Fibroblast of skin of left quadriceps (primary cell): ENCODE measurements at regions not wholly inside any gene's neighbourhood (a gene's known extent, or its start where the extent isn't known, plus 50 kb on each side); places are given as distances from the start of the nearest gene placed in this dataset.

Experiments
- DNase-seq, 2 experiments: peaks; one replicate each; pipeline ENCODE4 v3.0.0-alpha.2; 2013; ENCODE audit warnings: low read depth in 2 of 2

DNA sequence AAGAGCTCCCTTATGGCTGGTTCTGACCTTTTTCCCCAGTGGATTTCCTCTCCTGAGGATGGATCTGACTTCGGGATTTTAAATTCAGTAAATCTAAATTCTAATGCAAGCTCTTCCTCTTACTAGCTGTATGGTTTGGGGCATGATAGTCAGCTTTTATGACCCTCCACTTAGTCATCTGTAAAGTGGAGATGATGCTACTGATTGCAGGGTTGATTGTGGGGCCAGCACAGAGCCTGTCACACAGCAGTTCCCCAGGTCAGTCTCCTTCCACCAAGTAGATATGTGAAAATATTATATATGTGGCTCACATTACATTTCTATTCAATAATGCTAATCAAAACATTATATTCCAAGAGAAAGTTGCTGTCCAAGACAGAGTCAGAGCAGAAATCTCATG lies 141.3 kb upstream of the UBE2E1 start:
- DNase-seq = no peak

DNA sequence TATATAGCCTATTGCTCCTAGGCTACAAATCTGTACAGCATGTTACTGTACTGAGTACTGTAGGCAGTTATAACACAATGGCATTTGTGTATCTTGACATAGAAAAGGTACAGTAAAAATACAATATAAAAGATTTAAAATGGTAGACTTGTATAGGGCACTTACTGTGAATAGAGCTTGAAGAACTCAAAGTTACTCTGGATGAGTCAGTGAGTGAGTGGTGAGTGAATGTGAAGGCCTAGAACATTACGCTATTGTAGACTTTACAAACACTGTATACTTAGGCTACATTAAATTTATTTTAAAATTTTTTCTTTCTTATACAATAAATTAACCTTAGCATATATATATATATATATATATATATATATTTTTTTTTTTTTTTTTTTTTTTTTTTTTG lies 140.0 kb upstream of the UBE2E1 start:
- DNase-seq = no peak

DNA sequence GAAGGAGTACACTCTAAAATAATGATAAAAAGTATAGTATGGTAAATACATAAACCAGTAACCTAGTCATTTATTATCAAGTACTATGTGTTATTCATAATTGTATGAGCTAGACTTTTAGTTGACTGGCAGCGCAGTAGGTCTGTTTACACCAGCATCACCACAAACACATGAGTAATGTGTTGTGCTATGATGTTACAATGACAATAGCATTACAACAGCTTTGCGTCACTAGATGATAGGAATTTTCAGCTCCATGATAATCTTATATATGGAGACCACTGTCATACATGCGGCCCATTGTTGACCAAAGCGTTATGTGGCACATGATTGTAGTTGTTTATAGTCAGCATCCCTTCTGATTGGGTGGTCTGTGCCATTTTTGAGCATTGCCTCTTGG lies 138.9 kb upstream of the UBE2E1 start:
- no peak for DNase-seq

DNA sequence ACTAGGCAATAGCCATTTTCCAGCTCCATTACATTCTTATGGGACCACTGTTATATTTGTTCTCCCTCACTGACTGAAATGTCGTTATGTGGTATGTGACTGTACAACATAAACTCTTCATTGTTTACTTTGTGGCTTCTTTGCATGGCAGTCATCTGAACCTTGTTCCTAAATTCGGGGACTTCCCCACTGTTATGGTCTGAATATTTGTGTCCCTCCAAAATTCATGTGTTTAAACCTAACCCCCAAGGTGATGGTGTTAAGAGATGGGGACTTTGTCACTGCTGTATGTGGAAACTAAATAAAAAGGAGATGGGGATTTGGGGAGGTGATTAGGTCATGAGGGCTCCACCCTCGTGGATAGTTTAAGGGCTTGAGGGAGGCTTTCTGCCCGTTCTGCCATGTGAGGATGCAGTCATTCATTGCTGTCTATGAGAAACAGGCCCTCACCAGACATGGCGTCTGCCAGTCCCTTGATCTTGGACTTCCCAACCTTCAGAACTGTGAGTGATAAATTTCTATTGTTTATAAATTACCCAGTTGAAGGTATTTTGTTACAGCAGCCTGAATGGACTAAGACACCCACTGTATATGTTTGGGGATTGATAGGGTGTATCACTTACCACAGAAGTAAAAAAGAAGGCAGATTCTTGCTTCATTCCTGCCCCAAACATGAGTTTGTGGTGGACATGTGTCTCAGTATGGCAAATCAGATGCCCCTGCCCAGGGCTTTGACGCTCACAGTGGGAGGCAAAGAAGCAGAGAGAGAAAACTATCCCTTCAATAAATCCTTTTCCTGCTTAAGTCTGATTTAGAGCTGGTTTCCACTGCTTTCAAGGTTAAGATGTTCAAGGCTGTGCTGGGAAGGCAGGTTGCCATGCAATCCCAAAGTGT lies 138.0 kb upstream of the UBE2E1 start:
- no peak for DNase-seq

DNA sequence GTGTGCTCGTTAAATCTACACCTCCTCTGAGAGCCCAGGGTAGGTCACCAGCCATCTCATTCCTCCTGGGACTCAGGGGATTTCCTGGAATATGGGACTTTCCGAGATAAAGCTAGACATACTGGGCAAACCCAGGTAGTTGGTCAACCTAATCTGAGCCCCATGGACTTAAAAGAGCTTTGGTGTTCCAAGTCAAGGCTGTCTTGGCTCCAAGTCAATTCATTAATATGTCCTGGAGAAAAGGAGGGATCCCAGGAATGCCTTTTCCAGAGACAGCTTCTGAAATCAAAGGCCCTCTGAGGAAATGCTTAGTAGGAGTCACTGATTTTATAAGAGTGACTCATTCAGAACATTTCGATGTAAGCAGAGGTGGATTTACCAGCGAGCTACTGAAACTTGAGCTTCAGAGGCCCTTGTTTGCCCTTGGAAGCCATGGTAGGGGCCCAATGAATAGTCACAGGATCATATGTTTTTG lies 137.3 kb upstream of the UBE2E1 start:
- DNase-seq = peak; percentile 79 to 80

DNA sequence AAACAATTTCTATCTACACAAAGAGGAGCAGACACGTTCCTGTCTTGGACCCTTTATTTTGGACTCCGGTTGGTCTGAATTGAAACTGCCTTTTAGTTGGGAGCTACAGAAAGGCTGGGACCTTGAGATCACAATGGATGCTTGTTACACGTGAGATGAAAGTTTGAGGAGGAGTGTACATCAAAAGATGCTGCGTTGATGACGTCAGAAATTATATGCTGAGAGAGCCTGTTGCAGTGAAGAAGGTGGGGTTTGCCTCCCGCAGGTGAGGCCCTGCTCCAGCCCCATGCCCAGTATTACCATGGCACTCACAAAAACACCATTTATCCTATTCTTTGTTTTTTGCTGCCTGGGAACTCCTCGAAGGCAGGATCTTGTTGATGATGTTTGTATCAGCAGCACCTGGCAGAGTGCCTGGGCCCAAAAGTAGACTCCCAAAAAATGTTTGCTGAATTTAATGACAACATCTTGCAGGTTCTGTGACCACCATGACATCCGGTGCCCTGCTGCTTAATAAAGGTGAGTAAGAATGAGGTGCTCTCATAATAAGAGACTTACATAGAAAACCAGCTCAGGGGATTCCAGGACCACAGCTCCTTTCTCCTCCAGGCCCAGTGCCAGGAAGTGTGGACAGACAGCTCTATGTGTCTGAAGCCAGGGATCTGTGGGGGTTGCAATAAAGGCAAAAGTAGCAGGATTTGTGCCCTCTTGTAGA lies 136.1 kb upstream of the UBE2E1 start:
- no peak for DNase-seq

DNA sequence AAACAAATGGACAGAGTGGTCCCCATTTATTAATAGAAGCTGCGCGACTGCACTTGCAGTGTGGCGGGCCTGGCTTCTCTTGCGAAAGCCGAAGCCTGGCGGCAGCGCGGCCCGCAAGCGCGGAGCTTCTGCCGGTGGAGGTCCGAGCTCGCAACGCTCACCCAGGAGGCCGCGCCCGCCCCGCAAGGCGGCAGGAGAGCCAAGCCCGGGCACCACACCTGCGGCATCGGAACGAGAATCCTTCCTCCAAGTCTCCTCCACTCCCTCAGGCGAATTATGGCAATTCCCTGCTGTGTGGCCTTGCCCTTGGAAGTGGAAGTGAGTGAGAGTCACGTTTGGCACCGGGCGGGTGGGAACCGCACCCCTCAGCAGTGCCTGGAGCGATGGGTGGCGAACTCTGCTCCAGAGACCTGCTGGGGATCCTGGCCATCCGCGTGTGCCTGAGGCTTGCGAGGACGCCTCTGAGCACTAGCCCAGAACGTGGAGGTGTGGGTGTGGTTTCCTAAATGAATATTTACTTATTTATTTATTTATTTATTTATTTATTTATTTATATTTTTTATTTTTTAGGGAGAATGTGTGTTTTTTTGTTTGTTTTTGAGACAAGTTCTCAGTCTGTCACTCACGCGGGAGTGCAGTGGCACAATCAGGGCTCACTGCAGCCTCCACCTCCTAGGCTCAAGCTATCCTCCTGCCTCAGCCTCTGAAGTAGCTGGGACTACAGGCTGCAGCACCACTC lies 133.7 kb upstream of the UBE2E1 start:
- DNase-seq = no peak

DNA sequence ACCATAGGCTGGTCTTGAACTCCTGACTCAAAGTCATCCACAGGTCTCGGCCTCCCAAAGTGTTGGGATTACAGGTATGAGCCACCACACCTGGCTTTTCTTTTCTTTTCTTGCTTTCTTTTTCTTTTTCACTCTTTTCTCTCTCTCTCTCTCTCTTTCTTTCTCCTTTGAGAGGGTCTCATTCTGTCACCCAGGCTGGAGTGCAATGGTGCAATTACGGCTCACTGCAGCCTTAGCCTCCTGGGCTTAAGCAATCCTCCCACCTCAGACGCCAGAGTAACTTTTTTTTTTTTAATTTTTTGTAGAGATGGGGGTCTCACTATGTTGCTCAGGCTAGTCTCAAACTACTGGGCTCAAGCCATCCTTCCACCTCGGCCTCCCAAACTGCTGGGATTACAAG lies 133.1 kb upstream of the UBE2E1 start:
- no peak for DNase-seq

DNA sequence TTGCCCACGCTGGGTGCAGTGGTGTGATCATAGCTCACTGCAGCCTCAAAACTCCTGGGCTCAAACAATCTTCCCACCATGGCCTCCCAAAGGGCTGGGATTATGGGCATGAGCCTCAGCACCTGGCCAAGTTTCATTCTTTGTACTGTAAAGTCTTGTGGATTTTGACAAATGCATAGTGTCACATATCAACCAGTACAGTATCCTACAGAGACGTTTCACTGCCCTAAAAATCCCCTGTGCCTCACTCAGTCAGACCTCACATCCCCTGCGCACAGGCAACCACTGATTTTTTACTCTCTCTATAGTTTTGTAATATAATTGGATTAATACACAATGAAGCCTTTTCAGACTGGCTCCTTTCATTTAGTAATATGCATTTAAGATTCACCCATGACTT lies 130.7 kb upstream of the UBE2E1 start:
- DNase-seq = no peak

DNA sequence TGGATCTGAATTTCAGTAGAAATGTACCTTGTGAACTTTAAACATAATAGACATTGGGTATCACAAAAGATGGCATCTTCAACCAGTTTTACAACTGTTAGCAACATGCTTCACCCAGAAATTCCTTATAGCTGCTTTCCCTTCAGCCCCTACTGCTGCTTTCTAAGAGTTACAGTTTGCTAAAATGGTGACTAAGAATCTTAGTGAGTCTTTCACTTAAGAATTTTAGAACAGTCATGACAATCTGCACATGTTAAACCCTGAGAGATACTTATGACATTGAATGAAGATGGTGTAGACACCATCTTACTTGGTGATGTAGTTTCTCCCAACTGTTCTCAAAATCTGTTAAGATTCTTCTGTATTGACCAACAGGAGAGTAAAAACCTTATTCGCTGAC lies 129.7 kb upstream of the UBE2E1 start:
- no peak for DNase-seq

DNA sequence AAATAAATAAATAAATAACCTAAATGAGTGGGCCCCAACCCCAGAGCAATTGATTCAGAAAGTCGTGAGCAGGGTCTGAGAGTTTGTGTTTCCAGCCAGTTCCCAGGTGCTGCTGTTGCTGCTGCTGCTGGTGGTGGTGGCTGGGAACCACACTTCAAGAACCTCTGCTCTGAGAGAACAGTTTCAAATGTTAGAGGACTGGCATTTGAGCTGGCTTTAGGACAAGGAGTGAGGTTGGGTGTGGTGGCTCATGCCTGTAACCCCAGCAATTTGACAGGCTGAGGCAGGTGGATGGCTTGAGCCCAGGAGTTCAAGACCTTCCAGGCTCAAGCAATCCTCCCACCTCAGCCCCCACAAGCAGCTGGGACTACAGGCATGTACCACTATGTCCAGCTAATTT lies 123.1 kb upstream of the UBE2E1 start:
- DNase-seq = no peak

DNA sequence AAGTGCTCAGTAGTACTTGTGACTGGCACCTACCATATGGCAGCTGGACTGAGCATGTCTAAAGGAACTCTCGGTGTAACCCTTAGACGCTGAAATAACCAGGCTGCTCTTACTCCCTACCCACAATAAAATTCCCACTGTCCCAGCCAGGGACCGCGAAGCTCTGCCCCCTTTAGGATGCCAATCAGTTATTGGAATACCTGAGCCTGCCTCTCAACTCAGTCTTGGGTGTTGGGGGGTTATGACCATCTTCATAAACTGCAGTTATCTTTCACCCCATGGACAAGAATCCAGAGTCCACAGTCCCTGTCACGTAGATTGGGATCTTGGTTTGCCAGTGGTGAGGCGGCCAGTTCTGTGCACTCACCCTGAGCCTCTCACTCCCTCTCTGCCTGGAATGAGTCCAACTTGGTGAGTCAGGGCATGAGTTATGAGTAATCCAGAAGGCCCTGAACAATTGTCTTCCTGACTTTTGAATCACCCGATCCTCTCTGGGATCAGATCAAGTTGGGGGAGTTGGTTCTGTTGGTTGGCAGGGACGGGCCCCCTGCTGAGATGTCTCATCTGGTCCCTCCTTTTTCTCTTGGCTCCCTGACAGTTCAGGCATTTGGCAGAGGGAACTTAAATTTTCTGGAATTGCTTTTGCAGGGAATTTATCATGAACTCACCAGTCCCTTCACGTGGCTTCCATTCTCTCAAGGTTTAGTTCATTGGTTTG lies 120.1 kb upstream of the UBE2E1 start:
- DNase-seq = peak; percentile 98

DNA sequence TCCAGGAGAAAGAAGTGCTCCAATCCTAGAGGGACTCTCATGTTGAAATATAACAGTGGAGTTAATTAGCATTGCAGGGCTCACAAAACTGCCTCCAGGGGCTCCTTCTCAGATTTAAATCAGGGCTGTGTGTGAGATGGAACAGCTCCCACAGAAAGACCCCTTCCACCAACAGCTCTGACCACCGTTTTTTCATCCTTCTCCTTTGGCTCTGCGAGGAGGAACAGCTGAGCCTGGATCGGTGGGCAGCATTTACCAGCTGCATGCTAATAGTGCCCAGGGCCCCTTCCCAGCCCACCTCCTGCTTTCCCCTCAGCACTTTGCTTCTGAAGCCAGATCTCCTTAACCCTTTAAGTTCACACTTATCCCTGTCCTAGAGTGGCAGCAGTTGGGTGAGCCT lies 119.2 kb upstream of the UBE2E1 start:
- DNase-seq = no peak

DNA sequence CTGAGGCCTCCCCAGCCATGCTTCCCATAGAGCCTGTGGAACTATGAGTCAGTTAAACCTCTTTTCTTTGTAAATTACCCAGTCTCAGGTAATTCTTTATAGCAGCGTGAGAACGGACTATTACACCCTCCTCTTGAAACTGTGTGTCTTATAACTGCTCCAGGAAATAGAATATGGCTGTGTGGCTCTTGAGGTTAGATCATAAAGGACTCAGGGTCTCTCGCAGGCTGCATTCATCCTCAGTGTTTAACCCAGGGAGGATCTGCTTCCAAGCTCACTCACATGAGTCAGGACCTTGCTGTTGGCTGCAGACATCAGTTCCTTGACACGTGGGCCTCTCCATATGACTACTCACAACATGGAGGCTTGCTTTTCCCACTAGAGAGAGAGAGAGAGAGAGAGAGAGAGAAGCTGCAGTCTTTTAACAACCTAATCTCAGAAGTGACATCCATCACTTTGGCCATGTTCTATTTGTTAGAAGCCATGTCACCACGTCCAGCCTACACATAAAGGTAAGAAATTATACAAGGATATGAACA lies 114.3 kb upstream of the UBE2E1 start:
- no peak for DNase-seq

DNA sequence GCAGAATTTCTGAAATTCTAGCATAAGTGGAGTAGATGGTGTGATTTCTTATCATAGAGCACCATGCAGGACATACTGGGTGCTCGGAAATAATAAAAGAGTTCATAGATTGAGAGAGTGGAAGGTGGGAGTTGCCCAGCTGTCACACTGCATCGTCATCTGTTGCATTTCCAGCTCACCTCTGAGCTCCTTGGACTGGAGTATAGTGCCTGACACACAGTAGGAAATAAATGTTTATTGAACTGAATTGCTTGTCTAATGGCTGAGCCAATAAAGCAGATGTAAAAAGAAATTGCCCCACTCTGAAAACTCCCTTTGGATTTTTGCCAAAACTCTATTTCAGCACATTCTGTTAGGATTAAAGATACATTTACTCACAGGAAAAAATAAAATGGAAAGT lies 108.9 kb upstream of the UBE2E1 start:
- DNase-seq = no peak

DNA sequence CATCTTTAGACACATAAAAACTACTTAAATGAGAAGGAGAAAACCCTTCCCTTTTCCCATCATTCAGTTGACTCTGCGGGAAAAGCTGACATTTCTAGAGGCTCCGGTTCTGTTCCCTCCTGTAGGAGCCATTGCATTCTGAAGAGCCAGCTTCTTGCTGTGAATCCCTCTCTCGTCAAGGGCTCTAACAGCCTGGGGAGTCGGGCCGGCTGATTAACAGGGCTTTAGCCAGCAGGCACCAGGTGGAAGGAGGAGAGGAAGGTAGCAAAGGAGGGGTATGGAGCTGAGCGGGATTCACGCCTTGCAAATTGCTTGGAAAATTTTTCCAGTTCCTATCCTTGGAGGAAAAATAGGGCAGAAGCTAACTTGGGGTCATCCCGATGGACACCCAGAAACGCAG lies 108.3 kb upstream of the UBE2E1 start:
- DNase-seq = no peak

DNA sequence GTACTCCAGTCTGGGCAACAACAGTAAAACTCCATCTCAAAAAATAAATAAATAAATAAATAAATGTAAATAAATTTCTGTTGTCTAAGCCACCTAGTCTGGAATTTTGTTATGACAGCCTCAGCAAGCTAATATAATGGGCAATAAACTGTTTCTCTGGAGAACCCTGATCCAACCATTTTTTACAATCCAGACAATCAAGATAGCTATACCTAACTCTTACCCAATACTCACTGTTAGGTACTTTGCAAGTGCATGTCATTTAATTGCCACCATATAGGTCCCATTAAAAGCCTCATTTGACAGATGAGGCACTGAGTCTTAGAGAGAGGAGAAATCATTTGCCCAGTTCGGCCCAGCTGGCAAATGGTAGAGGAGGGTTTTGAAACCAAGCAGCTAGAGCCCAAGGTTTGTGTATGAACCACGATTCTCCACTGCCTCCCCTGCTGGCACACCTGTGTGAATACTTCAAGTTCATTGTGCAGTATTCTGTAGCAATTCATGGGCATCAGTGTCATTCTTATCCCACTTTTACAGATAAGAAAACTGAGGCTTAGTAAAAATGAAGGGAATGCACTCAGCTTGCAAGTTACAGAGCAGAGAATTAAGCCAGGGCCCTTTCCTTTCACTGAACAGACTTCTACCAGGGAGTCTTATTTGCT lies 107.0 kb upstream of the UBE2E1 start:
- no peak for DNase-seq

DNA sequence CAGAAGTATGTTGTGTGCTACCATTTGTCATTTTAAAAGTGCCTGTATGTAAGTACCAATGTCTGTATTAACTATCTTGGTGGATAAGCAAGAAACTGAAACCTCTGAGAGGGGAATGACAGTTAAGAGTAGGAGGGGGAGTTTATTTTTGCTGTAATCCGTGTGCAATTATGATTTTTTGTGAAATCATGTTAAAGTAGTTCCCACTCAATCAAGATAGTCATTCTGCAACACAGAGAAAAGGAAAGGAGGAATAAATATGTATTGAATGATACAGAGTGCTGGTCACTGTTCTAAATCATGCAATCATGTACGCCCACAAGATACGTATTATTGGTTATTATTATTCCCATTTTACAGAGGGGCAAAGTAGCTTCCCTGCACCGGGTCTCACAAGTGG lies 105.1 kb upstream of the UBE2E1 start:
- DNase-seq = no peak

DNA sequence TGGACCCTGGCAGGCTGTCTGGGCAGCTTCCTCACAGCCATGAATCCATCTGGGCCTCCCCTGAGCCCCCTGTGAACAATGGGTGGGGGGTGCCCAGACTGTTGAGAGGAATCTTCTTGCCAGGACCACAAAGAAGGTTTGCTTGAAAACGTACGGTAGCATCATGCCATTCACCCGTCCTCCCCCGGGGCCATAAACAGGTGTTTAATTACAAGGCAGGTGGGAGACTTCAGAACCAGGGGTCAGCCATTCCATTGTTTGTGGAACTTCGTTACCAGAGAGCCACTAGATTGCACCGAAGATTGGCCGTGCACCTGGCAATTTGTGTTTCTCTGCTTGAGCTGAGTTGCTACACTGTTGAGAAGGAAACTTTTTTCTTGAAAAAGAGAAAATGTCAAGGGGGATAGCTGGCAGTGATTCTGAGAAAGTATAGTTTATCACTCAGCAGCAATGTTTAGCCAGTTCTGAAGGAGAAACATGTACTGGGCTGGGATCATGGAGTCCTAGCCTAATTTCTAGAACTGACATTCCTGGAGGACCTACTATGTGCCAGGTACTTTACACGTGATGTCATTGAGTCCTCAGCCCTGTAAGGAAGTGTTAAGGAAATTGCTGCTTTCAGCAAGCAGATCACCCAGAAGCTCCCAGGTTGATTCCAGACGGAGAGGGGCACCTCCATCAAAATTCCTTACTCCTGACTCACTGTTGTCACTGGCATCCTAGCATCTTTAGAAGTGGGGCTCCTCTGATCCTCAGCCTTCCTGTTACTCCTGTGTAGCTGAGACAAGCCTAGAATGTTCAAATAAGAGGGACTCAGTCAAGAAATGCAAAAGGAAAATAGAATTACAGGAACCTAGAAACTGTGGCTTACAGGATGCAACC lies 103.8 kb upstream of the UBE2E1 start:
- DNase-seq = no peak

DNA sequence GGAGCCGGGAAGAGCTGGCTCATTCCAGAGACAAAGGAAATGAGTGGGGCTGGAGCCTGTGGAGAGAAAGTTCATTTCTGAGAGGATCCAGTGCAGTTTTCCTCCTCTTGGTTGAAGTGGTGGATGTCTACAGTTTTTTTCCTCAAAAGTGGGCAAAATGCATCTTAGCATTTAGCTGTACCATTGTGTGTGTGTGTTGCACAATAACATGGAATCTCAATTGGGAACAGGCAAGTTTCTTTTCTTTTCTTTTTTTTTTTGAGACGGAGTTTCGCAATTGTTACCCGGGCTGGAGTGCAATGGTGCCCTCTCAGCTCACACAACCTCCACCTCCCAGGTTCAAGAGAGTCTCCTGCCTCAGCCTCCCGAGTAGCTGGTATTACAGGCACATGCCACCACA lies 101.5 kb upstream of the UBE2E1 start:
- no peak for DNase-seq
